GM12873 (cell line): ENCODE measurements at regions not wholly inside any gene's neighbourhood (a gene's known extent, or its start where the extent isn't known, plus 50 kb on each side); places are given as distances from the start of the nearest gene placed in this dataset.

Experiments
- TF ChIP-seq, protein P1 (sequence below): IDR thresholded peaks from 2 replicates; pipeline ENCODE4 v1.5.1; 2012; ENCODE audit warnings: low read depth, mild to moderate bottlenecking, moderate library complexity, low read length, control low read depth; ENCODE audit not compliant: insufficient read depth; ENCODE audit errors: missing control alignments

GRCh38 chr19:30668521-30669155 is 296.5 kb downstream of the ZNF536 start:
- TF ChIP-seq, protein P1, sequence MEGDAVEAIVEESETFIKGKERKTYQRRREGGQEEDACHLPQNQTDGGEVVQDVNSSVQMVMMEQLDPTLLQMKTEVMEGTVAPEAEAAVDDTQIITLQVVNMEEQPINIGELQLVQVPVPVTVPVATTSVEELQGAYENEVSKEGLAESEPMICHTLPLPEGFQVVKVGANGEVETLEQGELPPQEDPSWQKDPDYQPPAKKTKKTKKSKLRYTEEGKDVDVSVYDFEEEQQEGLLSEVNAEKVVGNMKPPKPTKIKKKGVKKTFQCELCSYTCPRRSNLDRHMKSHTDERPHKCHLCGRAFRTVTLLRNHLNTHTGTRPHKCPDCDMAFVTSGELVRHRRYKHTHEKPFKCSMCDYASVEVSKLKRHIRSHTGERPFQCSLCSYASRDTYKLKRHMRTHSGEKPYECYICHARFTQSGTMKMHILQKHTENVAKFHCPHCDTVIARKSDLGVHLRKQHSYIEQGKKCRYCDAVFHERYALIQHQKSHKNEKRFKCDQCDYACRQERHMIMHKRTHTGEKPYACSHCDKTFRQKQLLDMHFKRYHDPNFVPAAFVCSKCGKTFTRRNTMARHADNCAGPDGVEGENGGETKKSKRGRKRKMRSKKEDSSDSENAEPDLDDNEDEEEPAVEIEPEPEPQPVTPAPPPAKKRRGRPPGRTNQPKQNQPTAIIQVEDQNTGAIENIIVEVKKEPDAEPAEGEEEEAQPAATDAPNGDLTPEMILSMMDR: no peak

DNA sequence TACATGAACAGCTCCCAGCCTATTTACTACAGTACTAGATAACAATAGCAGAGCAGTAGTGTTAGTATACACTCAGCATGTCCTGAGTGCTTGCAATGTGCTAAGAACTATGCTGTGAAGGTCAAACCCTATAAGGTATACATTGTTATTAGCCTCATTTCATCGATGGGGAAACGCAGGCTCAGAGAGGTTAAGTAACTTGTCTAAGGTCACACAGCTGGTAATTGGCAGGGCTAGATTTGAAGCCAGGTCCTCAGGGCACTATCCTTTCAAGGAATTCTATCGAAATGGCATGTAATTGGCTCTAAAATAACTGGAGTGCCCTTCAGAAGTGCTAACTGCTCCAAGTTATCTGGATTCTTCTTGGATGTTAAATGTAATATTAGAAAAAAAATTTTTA is 295.6 kb downstream of the ZNF536 start:
- TF ChIP-seq, protein P1: no peak

DNA sequence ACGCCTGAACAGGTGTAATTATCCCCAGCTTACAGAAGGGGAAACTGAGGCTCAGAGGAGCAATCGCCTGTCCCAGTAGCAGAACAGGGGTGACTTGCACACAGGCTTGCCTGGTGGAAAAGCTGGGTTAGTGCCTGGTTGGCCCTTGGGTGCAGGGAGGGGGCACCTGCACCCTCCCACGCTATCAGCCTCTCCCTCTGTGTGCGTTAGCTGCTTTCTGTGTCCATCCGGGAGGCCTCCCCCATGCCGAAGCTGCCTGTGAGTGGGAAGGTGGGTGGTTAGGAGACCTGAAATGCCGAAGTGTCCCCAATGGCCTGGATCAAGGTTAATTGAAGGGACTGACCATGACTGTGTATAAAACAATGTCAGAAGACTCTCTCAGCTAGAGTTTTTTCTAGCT is 295.0 kb downstream of the ZNF536 start:
- TF ChIP-seq, protein P1: no peak

DNA sequence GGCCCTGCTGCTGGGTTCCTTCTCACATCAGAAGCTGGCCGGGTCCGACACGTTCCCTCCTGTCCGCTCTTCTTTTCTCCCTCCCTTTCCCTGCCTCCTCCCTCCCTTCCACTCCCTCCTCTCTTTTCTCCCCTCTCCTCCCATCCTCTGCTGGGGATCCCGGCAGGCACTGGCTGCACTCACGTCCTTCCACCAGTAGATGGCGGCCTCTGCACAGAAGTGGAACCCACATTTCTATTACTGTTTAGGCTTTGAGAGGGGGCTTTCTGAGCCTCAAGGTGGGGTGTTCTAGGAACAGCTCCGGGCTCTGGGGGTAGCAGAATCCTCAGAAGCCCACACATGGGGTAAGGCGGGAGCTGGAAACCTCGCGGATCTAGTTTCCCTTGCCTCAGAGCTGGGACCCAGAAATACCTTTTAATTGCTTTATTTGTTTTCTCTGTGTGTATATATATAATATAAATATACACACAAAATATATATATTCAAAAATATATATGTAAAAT is 294.2 kb downstream of the ZNF536 start:
- TF ChIP-seq, protein P1: peak; percentile 91

DNA sequence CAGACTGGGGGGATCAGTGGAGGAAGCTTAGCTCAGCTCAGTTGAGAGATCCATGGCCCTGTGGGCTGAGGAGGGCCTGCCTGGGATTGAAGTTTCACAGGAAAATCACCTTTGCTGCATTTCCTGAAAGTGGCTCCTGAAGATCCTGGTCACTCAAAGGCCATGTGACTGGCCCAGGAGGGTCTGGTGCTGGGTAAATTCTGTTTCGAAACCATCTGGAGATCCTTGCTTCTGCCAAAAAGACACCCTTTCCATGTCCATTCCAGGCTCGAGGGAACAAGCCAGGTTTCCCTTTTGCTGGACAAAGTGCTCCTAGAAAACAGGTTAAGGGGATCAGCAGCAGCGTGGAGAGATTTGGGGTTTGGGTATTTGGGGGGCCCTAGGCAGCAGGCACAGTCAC is 293.3 kb downstream of the ZNF536 start:
- TF ChIP-seq, protein P1: no peak

DNA sequence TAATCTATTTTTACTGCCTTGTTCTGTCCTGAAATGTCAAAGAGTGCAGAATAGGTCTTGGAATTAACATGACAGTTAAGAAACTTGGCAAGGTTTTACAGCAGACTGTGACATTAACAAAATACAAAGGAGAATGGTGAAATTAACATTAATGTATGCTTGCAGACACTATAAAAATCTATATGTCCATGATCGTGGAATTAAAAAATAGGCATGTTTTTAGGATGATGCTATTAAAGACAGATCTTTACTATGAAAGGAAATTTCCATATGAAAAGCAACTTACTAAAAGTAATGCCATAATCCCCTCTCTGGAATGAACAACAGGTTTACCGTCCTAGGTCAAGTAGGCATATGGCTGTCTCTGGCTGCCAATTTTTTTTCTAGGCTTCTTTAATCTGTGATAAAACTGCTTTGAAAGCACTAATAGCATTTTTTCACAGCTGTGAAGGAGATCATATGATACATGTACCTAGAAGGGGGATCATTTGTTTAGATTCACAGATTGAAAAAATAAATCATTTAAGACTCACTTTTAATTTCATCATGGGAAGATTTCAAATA is 291.5 kb downstream of the ZNF536 start:
- TF ChIP-seq, protein P1: no peak

- TF ChIP-seq, protein P1: no peak
Observed at GRCh38 chr19:30662211-30662861, 290.2 kb downstream of the ZNF536 start.
